OCI-M2 (cell line): ENCODE measurements at regions not wholly inside any gene's neighbourhood (a gene's known extent, or its start where the extent isn't known, plus 50 kb on each side); places are given as distances from the start of the nearest gene placed in this dataset.
"Not testable (repeated sequence)": the region's sequence is repeated elsewhere in the genome, so short reads cannot be mapped to it uniquely, and the experiment has no call there.

ENCODE experiments used
- DNase-seq: peaks from one replicate; lab custom pipeline; 2025; ENCODE audit not compliant: unreplicated experiment; lab: John Stamatoyannopoulos, UW

DNA sequence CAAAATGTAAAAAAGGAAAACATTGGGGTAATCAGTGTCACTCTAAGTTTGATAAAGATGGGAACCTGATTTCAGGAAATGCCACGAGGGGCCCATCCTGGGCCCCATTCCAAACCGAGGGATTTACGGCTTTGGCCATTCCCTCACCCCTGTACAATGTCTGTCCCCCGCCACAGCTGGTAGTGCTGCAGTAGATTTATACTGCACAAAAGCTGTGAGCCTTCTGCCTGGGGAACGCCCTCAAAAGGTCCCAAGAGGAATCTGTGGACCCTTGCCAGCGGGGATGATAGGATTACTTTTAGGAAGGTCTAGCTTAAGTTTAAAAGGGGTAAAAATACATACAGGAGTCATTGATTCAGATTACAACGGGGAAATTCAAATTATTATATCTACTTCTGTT is 173.4 kb upstream of the SGCG start:
- DNase-seq: no peak

DNA sequence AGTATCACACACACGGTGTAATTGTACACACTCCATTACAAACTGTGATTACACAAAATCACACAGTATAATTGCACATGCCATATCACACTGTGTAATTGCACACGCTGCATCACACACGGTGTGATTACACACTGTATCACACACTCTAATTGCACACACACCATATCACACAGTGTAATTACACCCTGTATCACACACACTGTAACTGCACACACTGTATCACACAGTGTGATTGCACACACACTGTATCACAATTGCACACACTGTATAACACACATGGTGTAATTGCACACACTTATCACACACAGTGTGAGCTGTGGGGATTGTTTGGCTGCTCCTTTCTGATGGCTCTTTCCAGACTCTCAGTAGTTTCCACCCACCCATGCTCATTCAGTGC is 162.6 kb upstream of the SGCG start:
- DNase-seq: no peak

DNA sequence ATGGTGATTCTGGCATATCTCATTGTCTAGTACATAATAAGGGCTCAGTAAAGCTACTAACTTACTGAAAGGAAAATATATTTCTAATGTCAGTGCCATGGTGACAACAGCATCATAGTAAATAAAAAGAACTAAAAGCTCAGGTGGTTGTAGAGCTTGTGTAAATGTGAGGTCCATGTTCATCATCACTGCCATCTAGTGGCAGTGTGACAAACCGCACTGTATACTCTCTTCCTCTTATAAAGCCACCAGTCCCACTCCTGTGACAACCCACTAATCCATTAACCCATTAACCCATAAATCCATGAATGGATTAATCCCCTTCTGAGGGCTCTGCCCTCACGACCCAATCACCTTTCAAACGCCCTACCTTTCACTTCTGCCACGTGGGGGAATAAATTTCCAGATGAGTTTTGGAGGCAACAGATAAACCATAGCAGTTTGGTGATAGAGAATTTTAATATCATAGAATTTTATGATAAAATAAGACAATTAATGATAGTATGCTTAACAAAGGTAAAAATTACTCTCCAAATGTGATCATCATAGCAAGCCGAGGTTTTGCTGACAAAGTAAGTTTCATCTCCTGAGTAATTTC is 160.4 kb upstream of the SGCG start:
- DNase-seq: peak; percentile 4

DNA sequence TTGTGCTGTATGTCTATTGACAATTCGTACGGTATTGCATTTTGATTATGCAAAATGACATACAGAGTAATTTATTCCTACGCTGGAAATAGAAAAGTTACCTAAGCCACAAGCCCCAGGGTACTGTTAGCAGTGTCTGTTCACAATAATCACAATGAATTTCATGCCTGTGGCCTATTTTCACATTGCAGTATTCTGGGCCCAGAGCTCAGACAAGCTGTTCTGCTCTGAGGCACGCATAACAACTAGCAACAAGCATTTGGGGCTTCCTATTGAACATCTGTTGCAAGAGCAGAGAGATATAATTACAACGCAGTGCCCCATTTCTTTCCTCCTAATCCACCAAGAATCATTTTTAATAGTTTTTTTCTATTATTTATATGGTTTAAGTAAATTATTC is 158.9 kb upstream of the SGCG start:
- no peak for DNase-seq

DNA sequence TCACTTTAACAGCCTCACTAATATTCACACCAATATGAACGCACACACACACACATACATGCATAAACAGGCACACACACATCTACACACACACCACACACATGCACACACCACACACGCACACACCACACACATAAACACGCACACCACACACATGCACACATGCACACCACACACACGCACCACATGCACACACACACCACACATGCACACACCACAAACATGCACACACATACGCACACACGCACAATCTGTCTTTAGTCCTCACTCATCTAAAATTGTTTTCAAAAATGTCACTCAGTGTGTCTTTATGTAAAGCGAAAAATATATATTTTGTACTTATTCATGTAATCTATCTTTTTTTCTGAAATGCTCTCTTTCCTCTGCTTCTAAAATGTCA is 158.1 kb upstream of the SGCG start:
- no peak for DNase-seq

DNA sequence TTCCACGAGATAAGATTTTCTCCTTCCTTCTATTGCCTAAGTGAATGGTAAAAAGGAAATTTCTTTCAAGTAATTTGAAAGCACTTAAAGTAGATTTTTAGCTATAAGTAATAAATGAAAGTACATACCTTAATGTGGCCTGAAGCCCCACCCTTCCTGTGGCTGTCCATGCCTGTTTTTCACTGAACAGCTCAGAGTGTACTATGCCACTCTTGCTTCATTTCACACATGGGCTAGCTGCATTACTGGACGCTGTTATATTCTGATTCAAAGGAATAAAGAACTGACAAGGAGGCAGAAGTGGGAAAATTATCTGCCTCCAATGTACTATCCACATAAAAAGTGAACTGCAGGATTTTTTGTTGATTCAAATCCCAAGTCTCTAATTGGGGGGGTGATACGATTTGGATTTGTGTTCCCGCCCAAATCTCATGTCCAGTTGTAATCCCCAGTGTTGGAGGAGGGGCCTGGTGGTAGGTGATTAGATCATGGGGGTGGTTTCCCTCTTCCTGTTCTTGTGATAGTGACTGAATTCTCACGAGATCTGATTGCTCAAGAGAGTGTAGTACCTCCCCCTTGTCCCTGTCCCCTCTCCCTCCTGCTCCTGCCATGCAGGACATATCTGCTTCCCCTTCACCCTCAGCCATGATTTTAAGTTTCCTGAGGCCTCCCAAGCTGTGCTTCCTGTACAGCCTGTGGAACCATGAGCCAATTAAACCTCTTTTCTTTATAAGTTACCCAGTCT is 154.7 kb upstream of the SGCG start:
- DNase-seq: no peak

DNA sequence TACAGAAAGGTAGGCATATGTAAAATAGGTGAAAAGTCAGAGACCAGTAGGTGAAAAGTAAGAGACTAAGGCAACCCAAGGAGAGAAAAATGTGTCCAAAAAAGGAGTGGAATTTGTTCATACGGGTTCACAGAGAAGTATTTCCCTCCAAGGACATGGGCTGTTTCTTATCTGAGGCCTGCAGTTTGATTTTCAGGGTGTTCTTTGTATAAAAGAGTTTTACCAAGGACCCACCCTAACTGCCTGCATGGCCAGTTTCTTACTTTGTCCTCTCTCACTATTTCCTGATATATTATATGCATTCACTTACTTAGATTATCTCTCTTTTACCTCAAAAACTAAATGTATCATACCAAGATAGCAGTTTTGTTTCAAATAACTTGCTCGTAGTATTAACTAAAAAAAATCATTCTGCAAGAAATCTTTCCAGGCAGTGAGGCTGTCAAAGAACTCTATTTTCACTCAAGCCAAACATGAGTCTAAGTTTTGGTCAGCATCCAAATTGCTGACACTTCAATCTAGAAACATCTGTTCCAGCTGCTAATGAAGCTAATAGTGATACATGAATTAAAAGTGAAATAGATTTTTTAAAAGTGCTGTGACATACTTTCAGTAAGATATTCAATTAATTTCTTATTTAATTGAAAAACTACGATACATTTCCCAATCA is 141.4 kb upstream of the SGCG start:
- DNase-seq: no peak

DNA sequence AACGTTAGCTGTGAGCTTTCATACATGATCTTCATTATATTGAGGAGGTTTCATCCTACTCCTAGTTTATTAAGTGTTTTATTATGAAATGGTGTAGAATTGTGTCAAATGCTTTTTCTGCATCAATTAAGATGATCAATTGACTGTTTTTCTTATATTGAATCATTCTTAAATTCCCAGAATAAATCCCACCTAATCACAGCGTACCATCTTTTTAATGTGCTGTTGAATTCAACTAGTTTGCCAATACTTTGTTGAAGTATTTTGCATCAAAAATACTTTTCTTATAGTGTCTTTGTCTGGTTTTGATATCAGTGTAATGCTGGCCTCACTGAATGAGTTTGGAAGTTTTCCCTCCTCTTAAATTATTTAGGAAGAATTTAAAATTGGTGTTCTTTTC is 138.6 kb upstream of the SGCG start:
- DNase-seq: no peak

DNA sequence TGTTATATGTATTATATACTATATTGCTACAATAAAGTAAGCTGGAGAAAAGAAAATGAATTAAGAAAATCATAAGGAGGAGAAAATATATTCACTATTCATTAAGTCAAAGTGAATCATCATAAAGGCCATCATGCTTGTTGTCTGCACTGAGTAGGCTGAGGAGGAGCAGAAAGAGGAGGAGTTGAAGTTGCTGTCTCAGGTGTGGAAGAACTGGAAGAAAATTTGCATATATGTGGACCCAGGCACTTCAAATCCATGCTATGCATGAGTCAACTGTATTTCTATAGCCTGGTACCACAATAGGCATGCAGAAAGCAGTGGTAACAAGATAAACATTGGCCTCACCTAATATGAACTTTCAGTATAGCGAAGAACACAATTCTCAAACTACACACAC is 135.9 kb upstream of the SGCG start:
- no peak for DNase-seq

DNA sequence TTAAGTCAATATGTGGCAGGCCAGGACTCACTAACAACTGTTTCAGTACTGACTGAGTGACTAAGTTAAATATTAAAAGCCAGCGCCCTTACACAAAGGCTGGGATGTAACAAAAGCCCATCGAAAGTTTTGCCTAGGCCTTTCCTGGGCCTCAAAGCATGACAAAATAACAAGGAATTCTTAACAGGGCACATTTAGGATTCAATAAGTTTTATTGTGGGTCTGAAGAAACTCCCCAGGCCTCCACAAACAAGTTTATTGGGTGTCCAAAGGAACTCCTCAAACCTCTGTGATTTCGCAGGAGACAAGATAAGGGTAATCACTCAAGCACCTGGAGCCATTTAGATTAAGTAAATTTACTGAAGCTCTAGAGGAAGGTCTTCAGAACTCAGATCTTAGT is 130.7 kb upstream of the SGCG start:
- DNase-seq: no peak

DNA sequence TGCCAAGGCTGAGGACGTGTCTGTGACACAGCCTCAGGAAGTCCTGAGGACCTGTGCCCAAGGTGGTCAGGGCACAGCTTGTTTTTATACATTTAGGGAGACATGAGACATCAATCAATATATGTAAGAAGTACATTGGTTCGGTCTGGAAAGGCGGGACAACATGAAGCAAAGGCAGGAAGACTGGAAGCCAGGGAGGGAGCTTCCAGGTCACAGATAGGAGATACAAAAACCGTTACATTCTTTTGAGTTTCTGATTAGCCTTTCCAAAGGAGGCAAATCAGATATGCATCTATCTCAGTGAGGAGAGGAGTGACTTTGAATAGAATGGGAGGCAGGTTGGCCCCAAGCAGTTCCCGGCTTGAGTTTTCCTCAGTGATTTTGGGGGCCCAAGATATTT is 127.1 kb upstream of the SGCG start:
- DNase-seq: not testable (repeated sequence)

DNA sequence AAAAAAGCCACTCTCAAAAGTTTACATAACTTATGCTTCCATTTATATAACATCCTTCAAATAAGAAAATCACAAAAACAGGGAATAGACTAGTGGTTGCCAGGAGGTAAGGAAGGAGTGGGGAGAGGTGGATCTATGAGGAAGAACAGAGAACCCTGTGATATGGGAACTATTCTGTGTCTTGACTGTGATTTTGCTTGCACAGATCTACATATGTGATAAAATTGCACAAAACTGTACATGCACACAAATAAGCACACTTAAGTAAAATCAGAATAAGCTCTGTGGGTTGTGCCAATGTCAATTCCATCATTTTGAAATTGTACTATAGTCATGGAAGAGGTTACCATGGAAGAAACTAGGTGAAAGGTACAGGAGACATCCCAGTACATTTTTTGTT is 121.6 kb upstream of the SGCG start:
- no peak for DNase-seq

DNA sequence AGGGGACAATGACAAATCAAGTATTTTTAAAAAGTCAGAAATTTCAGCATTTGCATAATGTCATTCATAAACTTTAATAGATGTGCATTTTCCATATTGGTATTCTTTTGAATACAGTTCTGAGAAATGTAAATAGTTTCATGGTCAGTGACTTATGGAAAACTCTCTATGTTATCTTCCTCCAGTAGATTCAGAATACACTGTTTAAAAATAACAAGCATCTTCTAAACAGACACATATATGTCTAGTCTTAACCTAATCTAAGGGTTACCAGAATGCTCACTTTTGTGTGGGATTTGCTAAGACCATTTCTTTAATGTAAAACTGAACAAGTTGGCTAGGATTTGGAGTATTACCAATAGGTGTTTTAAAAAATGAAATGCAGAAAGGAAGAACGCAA is 119.8 kb upstream of the SGCG start:
- no peak for DNase-seq

DNA sequence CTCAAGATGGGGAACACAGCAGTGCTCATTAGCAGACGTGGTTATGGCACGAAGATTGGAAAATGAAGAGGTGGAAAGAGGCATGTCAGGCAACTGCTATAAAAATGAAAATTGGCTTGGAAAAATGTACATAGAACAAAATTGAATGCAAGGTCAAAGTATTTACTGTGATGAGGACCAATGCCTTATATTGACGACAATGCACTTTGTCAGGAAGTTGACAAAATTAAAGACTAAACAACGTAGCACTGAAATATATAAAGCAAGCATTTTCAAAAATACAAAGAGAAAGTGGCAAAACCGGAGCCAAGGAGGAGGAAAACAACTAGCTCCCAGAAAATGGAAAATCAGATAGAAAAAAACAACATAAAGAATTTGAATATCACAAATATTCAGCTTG is 113.7 kb upstream of the SGCG start:
- DNase-seq: no peak

DNA sequence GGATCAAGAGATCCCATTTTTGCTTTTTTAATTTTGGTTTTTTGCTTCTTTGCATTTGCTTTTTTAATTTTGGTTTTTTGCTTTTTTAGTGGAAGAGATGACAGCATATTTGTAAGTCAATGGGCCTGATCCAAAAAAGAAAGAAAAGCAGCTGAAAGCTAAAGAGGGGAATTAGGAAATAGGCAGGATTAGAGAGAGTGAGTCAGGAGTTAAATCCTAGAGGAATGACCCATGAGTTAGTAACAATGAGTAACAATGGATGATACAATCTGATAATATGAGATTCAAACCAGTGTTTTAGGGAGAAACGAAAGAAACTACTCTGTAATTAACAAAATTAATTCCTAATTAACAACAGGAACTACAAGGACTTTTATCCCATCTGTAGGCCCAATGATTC is 111.2 kb upstream of the SGCG start:
- no peak for DNase-seq

DNA sequence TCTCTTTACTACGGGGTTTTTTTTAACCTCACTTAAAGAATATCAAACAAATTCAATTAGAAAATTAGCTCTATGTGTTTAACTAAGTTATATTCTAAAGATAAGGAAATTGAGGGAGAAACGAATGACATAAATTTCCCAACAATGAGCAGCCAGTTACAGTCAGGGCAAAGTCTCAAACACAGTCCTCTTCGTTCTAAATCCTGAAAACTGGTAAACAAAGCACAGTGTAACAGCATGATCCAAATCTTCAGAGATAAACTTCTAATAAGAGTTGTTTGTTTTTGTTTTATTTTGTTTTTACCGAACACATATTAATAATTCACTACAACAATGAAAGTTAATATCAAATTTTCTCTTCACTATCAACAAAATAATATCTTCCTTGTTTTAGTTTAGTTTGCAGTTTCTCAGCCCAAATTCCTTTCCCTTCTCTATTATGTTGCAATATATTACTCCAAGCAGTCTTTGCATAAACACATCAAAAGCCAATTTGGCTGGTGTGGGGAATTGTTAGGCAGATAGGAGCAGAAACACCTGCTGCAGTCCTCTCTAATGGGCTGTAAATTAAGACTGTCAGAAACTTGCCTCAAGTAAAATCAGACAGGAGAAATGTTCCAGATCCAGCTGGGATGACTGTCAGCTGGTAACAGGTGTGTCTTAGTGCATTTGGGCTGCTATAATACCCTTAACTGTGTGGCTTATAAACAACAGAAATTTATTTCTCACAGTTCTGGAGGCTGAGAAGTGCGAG is 106.5 kb upstream of the SGCG start:
- no peak for DNase-seq

DNA sequence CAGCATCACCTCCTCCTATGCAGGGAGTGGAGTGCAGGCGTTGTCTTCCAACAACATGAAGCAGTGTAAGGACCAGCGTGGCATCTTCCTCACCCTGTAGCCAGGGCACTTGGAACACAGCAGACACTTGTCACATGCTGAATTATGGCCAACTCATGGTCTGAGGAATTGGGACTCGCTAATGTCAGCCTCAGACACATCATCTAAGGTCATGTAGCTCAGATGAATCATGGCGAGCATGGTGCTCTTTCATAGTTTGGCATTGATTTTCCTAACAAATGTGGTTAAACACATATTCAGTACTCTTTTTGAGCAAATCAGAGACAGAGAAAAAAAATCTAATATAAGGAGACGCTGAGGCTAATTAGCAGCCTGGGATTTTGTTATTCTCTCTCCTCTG is 99.6 kb upstream of the SGCG start:
- no peak for DNase-seq

DNA sequence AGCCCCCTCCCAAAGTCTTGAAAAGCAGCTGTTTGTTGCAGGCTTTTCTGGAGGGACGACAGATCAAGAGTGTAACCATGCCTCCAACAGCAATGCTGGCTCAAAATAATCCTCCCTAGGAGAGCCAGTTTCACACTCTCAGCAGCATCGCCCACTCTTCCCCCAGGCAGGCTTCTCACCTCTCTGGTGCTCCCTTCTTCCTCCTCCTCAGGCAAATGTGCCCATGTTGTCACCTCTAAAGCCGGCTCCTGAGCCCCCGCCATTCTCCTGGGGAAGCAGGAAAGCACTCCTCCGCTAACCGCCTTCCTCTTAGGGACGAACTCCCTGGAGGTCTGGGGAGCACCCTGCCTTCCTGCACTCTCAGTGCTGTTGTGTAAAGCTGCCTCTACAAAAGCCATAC is 98.9 kb upstream of the SGCG start:
- DNase-seq: no peak

DNA sequence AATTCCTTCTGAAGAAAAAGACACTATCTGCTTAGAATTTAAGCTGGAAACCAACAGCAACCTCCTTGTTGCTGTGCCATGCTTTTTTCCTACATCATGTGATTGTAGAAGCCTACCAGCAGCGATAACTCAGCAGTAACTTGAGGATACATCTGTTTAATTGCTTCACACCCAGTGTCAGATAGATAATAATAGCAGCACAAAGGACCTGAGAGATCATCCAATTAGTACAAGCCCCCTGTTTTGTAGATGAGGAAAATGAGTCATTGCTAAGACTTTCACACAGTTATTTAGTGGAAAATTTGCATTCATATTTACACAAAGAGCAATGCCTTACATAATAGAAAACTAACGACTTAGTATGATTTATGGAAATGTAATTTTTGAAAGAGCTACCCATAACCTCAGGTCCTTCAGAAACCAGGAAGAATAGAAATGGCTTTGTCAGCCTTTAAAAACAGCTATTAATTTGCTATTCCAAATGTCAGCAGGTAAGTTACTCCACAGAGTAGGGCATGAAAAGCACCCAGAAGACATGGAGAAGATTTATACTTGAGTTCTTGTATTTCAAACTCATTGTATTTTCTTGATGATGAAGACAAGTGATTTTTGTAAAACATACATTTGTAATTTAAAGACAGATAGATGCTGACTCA is 93.7 kb upstream of the SGCG start:
- DNase-seq: no peak

DNA sequence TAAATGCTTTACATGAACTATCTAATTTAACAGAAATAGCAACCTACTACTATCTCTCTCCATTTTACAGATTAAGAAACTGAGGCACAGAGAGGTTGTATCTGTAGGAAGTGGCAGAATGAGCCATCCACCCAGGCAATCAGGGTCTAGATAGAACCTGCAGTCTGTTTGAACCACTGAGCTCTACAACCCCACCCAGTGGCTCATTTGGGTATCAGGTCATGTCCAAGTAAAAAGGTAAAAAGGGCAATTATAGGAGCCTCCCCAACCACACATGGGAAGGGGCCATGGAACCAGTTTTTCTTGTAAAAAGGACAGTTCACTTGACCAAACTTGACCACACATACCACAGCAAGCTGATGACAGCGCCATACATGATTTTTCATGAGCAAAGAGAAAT is 92.9 kb upstream of the SGCG start:
- DNase-seq: no peak

DNA sequence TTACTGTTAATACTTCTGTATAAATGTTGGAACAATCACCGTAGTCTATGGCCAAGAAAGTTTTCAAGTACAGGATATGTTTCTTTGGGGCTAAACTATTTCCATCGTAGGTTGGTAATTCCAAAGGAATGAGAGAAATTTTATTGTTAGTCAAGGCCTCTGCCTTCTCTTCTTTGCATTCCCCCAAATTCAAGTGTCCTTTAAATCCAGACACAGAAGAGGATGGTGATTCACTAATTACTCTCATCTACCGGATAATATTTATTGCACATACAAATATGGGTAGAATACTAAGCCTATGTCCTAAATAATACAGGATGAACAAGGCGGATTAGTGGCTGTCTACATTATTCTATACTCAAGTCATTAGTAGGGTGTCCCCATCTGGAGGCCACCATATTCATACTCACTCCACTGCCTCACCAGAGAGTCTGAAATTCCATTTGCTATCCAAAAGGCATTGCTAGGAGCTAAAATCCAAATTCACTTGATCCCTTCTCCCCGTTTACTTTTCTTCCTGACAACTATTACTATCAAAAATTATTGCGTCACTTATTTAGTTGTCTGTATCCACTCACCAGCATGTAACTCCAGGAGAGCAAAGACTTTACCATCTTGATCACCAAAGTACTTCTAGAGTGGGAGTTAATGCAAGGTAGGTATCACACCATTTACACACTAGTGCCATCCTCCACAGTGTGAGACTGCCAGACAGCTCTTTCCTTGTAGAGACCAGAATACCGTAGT is 82.4 kb upstream of the SGCG start:
- DNase-seq: no peak
